SK-N-SH (cell line): ENCODE measurements at regions not wholly inside any gene's neighbourhood (a gene's known extent, or its start where the extent isn't known, plus 50 kb on each side); places are given as distances from the start of the nearest gene placed in this dataset.

Source experiments
- CTCF ChIA-PET: fragments of 300-600, 350-600 bp; formaldehyde crosslinking; extraction: SDS; loops from one replicate; lab custom pipeline; 2021; lab: Yijun Ruan, JAX
- POLR2A ChIA-PET: fragments of 350-600 bp; sonication (Branson Sonifier 250); formaldehyde crosslinking; extraction: SDS; loops from one replicate; lab custom pipeline; 2020; ENCODE audit warnings: antibody characterized with exemption, inconsistent platforms; lab: Yijun Ruan, JAX
- DNase-seq: peaks from one replicate; pipeline ENCODE4 v3.0.0; 2012
- H2AFZ ChIP-seq: fragments of 200-600 bp; sonication (generic); 2 replicates; pipeline ENCODE4 v1.8.1; 2016; ENCODE audit warnings: antibody characterized with exemption, mild to moderate bottlenecking, low read depth
- H3F3A ChIP-seq: fragments of 200-600 bp; sonication (generic); replicated peaks from 2 replicates; pipeline ENCODE3; 2016; ENCODE audit warnings: antibody characterized with exemption, mild to moderate bottlenecking; ENCODE audit not compliant: insufficient read depth
- H3K27ac ChIP-seq, 2 experiments: fragments of 200-500 bp in 1 of 2; fragments of 200-600 bp in 1 of 2; sonication (Bioruptor generic) in 1 of 2; sonication (generic), shearing (Covaris generic) in 1 of 2; 2 replicates each; pipeline versions ENCODE4 v1.5.1 to v1.6.1; 2014 to 2016; ENCODE audit warnings: low read depth in 2 of 2, inconsistent platforms in 1 of 2, low read length in 1 of 2, mild to moderate bottlenecking in 1 of 2, mixed read lengths in 1 of 2
- H3K27me3 ChIP-seq: fragments of 200-600 bp; sonication (generic), shearing (Covaris generic); 2 replicates; pipeline ENCODE4 v1.6.1; 2016; ENCODE audit warnings: mixed run types; ENCODE audit not compliant: insufficient read depth
- H3K36me3 ChIP-seq, 2 experiments: fragments of 200-500 bp in 1 of 2; fragments of 200-600 bp in 1 of 2; sonication (Bioruptor generic) in 1 of 2; sonication (generic) in 1 of 2; replicated peaks in 1 of 2; 2 replicates each; pipeline versions ENCODE3 to v1.5.1; 2014 to 2016; ENCODE audit warnings: low read length in 1 of 2, mild to moderate bottlenecking in 1 of 2; ENCODE audit not compliant: insufficient read depth in 2 of 2, control insufficient read depth in 1 of 2
- H3K4me1 ChIP-seq, 2 experiments: fragments of 200-500 bp in 1 of 2; fragments of 200-600 bp in 1 of 2; sonication (Bioruptor generic) in 1 of 2; sonication (generic), shearing (Covaris generic) in 1 of 2; 2 replicates each; pipeline versions ENCODE4 v1.5.1 to v1.6.1; 2014 to 2016; ENCODE audit warnings: low read depth in 1 of 2, low read length in 1 of 2, mixed run types in 1 of 2; ENCODE audit not compliant: insufficient read depth in 2 of 2, control insufficient read depth in 1 of 2
- H3K4me2 ChIP-seq: fragments of 200-600 bp; sonication (generic), shearing (Covaris generic); 2 replicates; pipeline ENCODE4 v1.6.1; 2017; ENCODE audit warnings: mixed run types
- H3K4me3 ChIP-seq, 2 experiments: fragments of 200-500 bp in 1 of 2; fragments of 200-600 bp in 1 of 2; sonication (Bioruptor generic) in 1 of 2; sonication (generic), shearing (Covaris generic) in 1 of 2; 2 replicates each; pipeline versions ENCODE4 v1.5.1 to v1.8.1; 2014 to 2016; ENCODE audit warnings: low read depth in 2 of 2, inconsistent platforms in 1 of 2, low read length in 1 of 2, mild to moderate bottlenecking in 1 of 2, mixed read lengths in 1 of 2, moderate library complexity in 1 of 2
- H3K79me2 ChIP-seq: fragments of 200-600 bp; sonication (generic); 2 replicates; pipeline ENCODE4 v1.8.1; 2017; ENCODE audit warnings: mild to moderate bottlenecking; ENCODE audit not compliant: insufficient read depth
- H3K9ac ChIP-seq: fragments of 200-600 bp; sonication (generic); 2 replicates; pipeline ENCODE4 v1.6.1; 2017; ENCODE audit warnings: mixed run types
- H3K9me2 ChIP-seq: fragments of 200-600 bp; sonication (generic); 2 replicates; pipeline ENCODE4 v1.6.1; 2017; ENCODE audit warnings: mixed run types
- H3K9me3 ChIP-seq: fragments of 200-600 bp; sonication (generic); 2 replicates; pipeline ENCODE4 v1.6.1; 2017; ENCODE audit warnings: mixed run types, mild to moderate bottlenecking, moderate library complexity
- H4K20me1 ChIP-seq: fragments of 200-600 bp; sonication (generic); 2 replicates; pipeline ENCODE4 v1.6.1; 2017; ENCODE audit warnings: mild to moderate bottlenecking, mixed run types; ENCODE audit not compliant: insufficient read depth
- CHD2 ChIP-seq: fragments of 150-350 bp; IDR thresholded peaks from 2 replicates; pipeline ENCODE4 v1.6.1; 2018; ENCODE audit warnings: low read length; ENCODE audit not compliant: partially characterized antibody
- CTCF ChIP-seq: fragments of 200-600 bp; sonication (generic); IDR thresholded peaks from 2 replicates; pipeline ENCODE4 v1.6.1; 2017; ENCODE audit warnings: antibody characterized with exemption, mild to moderate bottlenecking, moderate library complexity
- ELF1 ChIP-seq: IDR thresholded peaks from 2 replicates; pipeline ENCODE4 v1.4.0; 2012
- EP300 ChIP-seq, 2 experiments: IDR thresholded peaks; 2 replicates each; pipeline versions ENCODE4 v1.4.0 to v1.6.1; 2012; ENCODE audit warnings: borderline replicate concordance in 1 of 2, low read depth in 1 of 2, low read length in 1 of 2
- FOXM1 ChIP-seq: IDR thresholded peaks from 2 replicates; pipeline ENCODE4 v1.4.0; 2012; ENCODE audit warnings: low read depth, mild to moderate bottlenecking
- GATA2 ChIP-seq: sonication (generic); formaldehyde crosslinking; IDR thresholded peaks from 2 replicates; pipeline ENCODE4 v1.5.0; 2020; ENCODE audit warnings: mild to moderate bottlenecking, missing genetic modification reagents
- JUND ChIP-seq: IDR thresholded peaks from 2 replicates; pipeline ENCODE4 v1.4.0; 2012
- MEF2A ChIP-seq: IDR thresholded peaks from 2 replicates; pipeline ENCODE4 v1.4.0; 2012; ENCODE audit warnings: low read depth, borderline replicate concordance
- POLR2AphosphoS5 ChIP-seq: IDR thresholded peaks from 2 replicates; pipeline ENCODE4 v1.6.1; 2012; ENCODE audit warnings: low read depth, low read length
- RCOR1 ChIP-seq: fragments of 150-350 bp; IDR thresholded peaks from 2 replicates; pipeline ENCODE4 v1.6.1; 2017; ENCODE audit warnings: antibody characterized with exemption, low read length
- REST ChIP-seq: IDR thresholded peaks from 2 replicates; pipeline ENCODE4 v1.6.1; 2012; ENCODE audit warnings: mild to moderate bottlenecking, low read depth, low read length, moderate library complexity
- RFX5 ChIP-seq: IDR thresholded peaks from 2 replicates; pipeline ENCODE4 v1.6.1; 2012; ENCODE audit warnings: mild to moderate bottlenecking, improper control_type of control experiment, low read length
- RXRA ChIP-seq: IDR thresholded peaks from 2 replicates; pipeline ENCODE4 v1.4.0; 2012; ENCODE audit warnings: low read depth, mild to moderate bottlenecking, borderline replicate concordance
- SMC3 ChIP-seq: IDR thresholded peaks from 2 replicates; pipeline ENCODE4 v1.6.1; 2012; ENCODE audit warnings: low read depth, low read length, improper control_type of control experiment
- TEAD4 ChIP-seq: IDR thresholded peaks from 2 replicates; pipeline ENCODE4 v1.4.0; 2012; ENCODE audit warnings: mild to moderate bottlenecking, borderline replicate concordance; ENCODE audit not compliant: insufficient read depth
- YY1 ChIP-seq: IDR thresholded peaks from 2 replicates; pipeline ENCODE4 v1.4.0; 2012; ENCODE audit warnings: low read depth, mild to moderate bottlenecking
- WGBS: methylation state at CpG from one replicate; pipeline ENCODE4 v1.1.6; 2017; ENCODE audit warnings: low lambda C conversion rate; 5-methylcytosine and 5-hydroxymethylcytosine counted together
- TF ChIP-seq, protein P1 (sequence below): IDR thresholded peaks from 2 replicates; pipeline ENCODE4; 2012
- TF ChIP-seq, protein P2 (sequence below): fragments of 150-350 bp; IDR thresholded peaks from 2 replicates; pipeline ENCODE4 v1.6.1; 2016; ENCODE audit warnings: mild to moderate bottlenecking, low read depth, low read length
- TF ChIP-seq, protein P3 (sequence below): IDR thresholded peaks from 2 replicates; pipeline ENCODE4 v1.4.0; 2012; ENCODE audit warnings: low read depth, borderline replicate concordance

- no peak for DNase-seq
- POLR2A ChIA-PET = no interaction called here
- Histone ChIP-seq H3K36me3 (no peaks in the 10 kb centered on the region), H3K27ac (no peak overlapping the region), H3K9me3 (no peaks in the 10 kb centered on the region), H3K9ac (no peak overlapping the region), H3K4me1 (no peaks in the 10 kb centered on the region), H4K20me1 (no peaks in the 10 kb centered on the region), H3K27me3 (no peaks in the 10 kb centered on the region), H3K79me2 (no peaks in the 10 kb centered on the region), H3K9me2 (0 out of 2 replicates have a peak, but pooled peaks cover 3% of the 10 kb centered on the region), H3K4me2 (no peak overlapping the region), H3K4me3 (no peak overlapping the region), H3F3A (peaks cover 3% of the 10 kb centered on the region), H2AFZ (no peak overlapping the region)
- CTCF ChIA-PET = no interaction called here
- 74% methylated on average over 3 of the region's 3 CpGs for WGBS
- no peak for TF ChIP-seq SMC3
- TF ChIP-seq, protein P1, sequence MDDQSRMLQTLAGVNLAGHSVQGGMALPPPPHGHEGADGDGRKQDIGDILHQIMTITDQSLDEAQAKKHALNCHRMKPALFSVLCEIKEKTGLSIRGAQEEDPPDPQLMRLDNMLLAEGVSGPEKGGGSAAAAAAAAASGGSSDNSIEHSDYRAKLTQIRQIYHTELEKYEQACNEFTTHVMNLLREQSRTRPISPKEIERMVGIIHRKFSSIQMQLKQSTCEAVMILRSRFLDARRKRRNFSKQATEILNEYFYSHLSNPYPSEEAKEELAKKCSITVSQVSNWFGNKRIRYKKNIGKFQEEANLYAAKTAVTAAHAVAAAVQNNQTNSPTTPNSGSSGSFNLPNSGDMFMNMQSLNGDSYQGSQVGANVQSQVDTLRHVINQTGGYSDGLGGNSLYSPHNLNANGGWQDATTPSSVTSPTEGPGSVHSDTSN = no peak
- no peak for TF ChIP-seq GATA2
- no peak for TF ChIP-seq RFX5
- TF ChIP-seq, protein P2, sequence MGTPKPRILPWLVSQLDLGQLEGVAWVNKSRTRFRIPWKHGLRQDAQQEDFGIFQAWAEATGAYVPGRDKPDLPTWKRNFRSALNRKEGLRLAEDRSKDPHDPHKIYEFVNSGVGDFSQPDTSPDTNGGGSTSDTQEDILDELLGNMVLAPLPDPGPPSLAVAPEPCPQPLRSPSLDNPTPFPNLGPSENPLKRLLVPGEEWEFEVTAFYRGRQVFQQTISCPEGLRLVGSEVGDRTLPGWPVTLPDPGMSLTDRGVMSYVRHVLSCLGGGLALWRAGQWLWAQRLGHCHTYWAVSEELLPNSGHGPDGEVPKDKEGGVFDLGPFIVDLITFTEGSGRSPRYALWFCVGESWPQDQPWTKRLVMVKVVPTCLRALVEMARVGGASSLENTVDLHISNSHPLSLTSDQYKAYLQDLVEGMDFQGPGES = no peak
- no peak for TF ChIP-seq JUND
- TF ChIP-seq MEF2A = no peak
- TF ChIP-seq FOXM1 = no peak
- TF ChIP-seq, protein P3, sequence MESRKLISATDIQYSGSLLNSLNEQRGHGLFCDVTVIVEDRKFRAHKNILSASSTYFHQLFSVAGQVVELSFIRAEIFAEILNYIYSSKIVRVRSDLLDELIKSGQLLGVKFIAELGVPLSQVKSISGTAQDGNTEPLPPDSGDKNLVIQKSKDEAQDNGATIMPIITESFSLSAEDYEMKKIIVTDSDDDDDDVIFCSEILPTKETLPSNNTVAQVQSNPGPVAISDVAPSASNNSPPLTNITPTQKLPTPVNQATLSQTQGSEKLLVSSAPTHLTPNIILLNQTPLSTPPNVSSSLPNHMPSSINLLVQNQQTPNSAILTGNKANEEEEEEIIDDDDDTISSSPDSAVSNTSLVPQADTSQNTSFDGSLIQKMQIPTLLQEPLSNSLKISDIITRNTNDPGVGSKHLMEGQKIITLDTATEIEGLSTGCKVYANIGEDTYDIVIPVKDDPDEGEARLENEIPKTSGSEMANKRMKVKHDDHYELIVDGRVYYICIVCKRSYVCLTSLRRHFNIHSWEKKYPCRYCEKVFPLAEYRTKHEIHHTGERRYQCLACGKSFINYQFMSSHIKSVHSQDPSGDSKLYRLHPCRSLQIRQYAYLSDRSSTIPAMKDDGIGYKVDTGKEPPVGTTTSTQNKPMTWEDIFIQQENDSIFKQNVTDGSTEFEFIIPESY = no peak
- TF ChIP-seq POLR2AphosphoS5 = no peak
- no peak for TF ChIP-seq EP300 (IDR thresholded peaks at IDR 0.05; ENCODE audit: borderline replicate concordance in 1 of 2, low read depth in 1 of 2, low read length in 1 of 2)
- TF ChIP-seq RXRA = no peak
- TF ChIP-seq CTCF = no peak
- TF ChIP-seq YY1 = no peak
- no peak for TF ChIP-seq ELF1
- TF ChIP-seq REST = no peak
- TF ChIP-seq CHD2 = no peak
- no peak for TF ChIP-seq RCOR1
- TF ChIP-seq TEAD4 = no peak
Observed at GRCh38 chr2:177117755-177118154, 94.8 kb upstream of the HNRNPA3 start.
